ENCODE measurements at regions not wholly inside any gene's neighbourhood (a gene's known extent, or its start where the extent isn't known, plus 50 kb on each side); places are given as distances from the start of the nearest gene placed in this dataset.

- Histone ChIP-seq H3K27ac (ENCODE audit: low read depth in 2 of 2, low read length in 2 of 2) (no peak overlapping the region), H3K4me1 (ENCODE audit: control insufficient read depth in 2 of 3, insufficient read depth in 2 of 3, low read depth in 1 of 3, low read length in 3 of 3) (no peaks in the 10 kb centered on the region), H3K9me3 (ENCODE audit: control insufficient read depth in 2 of 3, insufficient read depth in 1 of 3, low read length in 3 of 3) (no peaks in the 10 kb centered on the region), H3K9ac (ENCODE audit: low read length in 3 of 3) (no peak overlapping the region), H3K4me3 (ENCODE audit: low read length in 3 of 3) (no peak overlapping the region), H3K36me3 (ENCODE audit: control insufficient read depth in 2 of 3, insufficient read depth in 3 of 3, low read length in 3 of 3) (no peaks in the 10 kb centered on the region), H3K27me3 (ENCODE audit: control insufficient read depth, insufficient read depth, low read length) (no peaks in the 10 kb centered on the region)
- DNase-seq, result no peak
- FAIRE-seq, result no peak
- intact Hi-C loops (cut with DNase I), result no loop called here
- TF ChIP-seq CTCF (IDR thresholded peaks at IDR 0.05; ENCODE audit: borderline replicate concordance, extremely low read depth, insufficient read depth), result no peak
Observed at GRCh38 chrX:124895947-124896346, 423.7 kb upstream of the TEX13C start.

GRCh38 chrX:124902953-124903352 lies 416.7 kb upstream of the TEX13C start:
- Histone ChIP-seq H3K9me3 (ENCODE audit: control insufficient read depth in 2 of 3, insufficient read depth in 1 of 3, low read length in 3 of 3) (no peaks in the 10 kb centered on the region), H3K27me3 (ENCODE audit: control insufficient read depth, insufficient read depth, low read length) (no peaks in the 10 kb centered on the region), H3K4me1 (ENCODE audit: control insufficient read depth in 2 of 3, insufficient read depth in 2 of 3, low read depth in 1 of 3, low read length in 3 of 3) (no peaks in the 10 kb centered on the region), H3K4me3 (ENCODE audit: low read length in 3 of 3) (no peak overlapping the region), H3K36me3 (ENCODE audit: control insufficient read depth in 2 of 3, insufficient read depth in 3 of 3, low read length in 3 of 3) (no peaks in the 10 kb centered on the region), H3K27ac (ENCODE audit: low read depth in 2 of 2, low read length in 2 of 2) (no peak overlapping the region), H3K9ac (ENCODE audit: low read length in 3 of 3) (no peak overlapping the region)
- intact Hi-C loops (cut with DNase I), result no loop called here
- FAIRE-seq (no peak), DNase-seq (no peak)
- TF ChIP-seq CTCF (IDR thresholded peaks at IDR 0.05; ENCODE audit: borderline replicate concordance, extremely low read depth, insufficient read depth), result no peak

- TF ChIP-seq CTCF (IDR thresholded peaks at IDR 0.05; ENCODE audit: borderline replicate concordance, extremely low read depth, insufficient read depth), result no peak
- H3K9me3 ChIP-seq (ENCODE audit: control insufficient read depth in 2 of 3, insufficient read depth in 1 of 3, low read length in 3 of 3), result no peaks in the 10 kb centered on the region
- intact Hi-C loops (cut with DNase I), result no loop called here
- no peak overlapping the region for H3K4me3 ChIP-seq (ENCODE audit: low read length in 3 of 3)
- no peaks in the 10 kb centered on the region for H3K36me3 ChIP-seq (ENCODE audit: control insufficient read depth in 2 of 3, insufficient read depth in 3 of 3, low read length in 3 of 3)
- FAIRE-seq (no peak), DNase-seq (no peak)
- no peaks in the 10 kb centered on the region for H3K27me3 ChIP-seq (ENCODE audit: control insufficient read depth, insufficient read depth, low read length)
- no peak overlapping the region for H3K27ac ChIP-seq (ENCODE audit: low read depth in 2 of 2, low read length in 2 of 2)
- H3K4me1 ChIP-seq (ENCODE audit: control insufficient read depth in 2 of 3, insufficient read depth in 2 of 3, low read depth in 1 of 3, low read length in 3 of 3), result no peaks in the 10 kb centered on the region
- no peak overlapping the region for H3K9ac ChIP-seq (ENCODE audit: low read length in 3 of 3)
Observed at GRCh38 chrX:124910611-124911010, 409.1 kb upstream of the TEX13C start.

- DNase-seq (no peak), FAIRE-seq (no peak)
- intact Hi-C loops (cut with DNase I), result no loop called here
- no peak overlapping the region for H3K27ac ChIP-seq (ENCODE audit: low read depth in 2 of 2, low read length in 2 of 2)
- no peaks in the 10 kb centered on the region for H3K4me1 ChIP-seq (ENCODE audit: control insufficient read depth in 2 of 3, insufficient read depth in 2 of 3, low read depth in 1 of 3, low read length in 3 of 3)
- no peaks in the 10 kb centered on the region for H3K36me3 ChIP-seq (ENCODE audit: control insufficient read depth in 2 of 3, insufficient read depth in 3 of 3, low read length in 3 of 3)
- no peak overlapping the region for H3K4me3 ChIP-seq (ENCODE audit: low read length in 3 of 3)
- no peak overlapping the region for H3K9ac ChIP-seq (ENCODE audit: low read length in 3 of 3)
- no peaks in the 10 kb centered on the region for H3K27me3 ChIP-seq (ENCODE audit: control insufficient read depth, insufficient read depth, low read length)
- TF ChIP-seq CTCF (IDR thresholded peaks at IDR 0.05; ENCODE audit: borderline replicate concordance, extremely low read depth, insufficient read depth), result no peak
- no peaks in the 10 kb centered on the region for H3K9me3 ChIP-seq (ENCODE audit: control insufficient read depth in 2 of 3, insufficient read depth in 1 of 3, low read length in 3 of 3)
Observed at GRCh38 chrX:124917011-124917410, 402.7 kb upstream of the TEX13C start.

Measured in kidney (tissue), 13 donors.